Endothelial cell of hepatic sinusoid (primary cell): ENCODE measurements at regions not wholly inside any gene's neighbourhood (a gene's known extent, or its start where the extent isn't known, plus 50 kb on each side); places are given as distances from the start of the nearest gene placed in this dataset.

ENCODE experiments used
- in situ Hi-C: cut with HindIII; loops from 2 replicates; pipeline ENCODE4 v1.10.0; 2017; ENCODE audit warnings: low sequenced_read_pairs

DNA sequence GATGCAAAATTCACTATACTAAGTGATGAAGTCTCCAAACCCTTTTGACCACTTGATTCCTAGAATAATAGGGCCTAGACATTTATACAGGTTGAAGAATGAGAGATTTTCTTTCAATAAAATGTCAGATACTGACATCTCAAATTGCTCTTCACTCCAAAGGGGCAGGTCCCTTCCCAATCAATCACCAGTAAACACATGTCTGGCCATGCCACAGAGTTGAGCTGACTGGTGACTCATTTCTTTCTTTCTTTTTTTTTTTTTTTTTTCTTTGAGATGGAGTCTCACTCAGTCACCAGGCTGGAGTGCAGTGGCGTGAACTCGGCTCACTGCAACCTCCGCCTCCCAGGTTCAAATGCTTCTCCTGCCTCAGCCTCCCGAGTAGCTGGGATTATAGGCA, 388.6 kb upstream of the BTBD3 start:
- in situ Hi-C loops = no loop called here

GRCh38 chr20:11537032-11537431, 380.7 kb upstream of the BTBD3 start:
- in situ Hi-C loops = no loop called here

GRCh38 chr20:11539450-11539849, 378.2 kb upstream of the BTBD3 start:
- in situ Hi-C loops = no loop called here

GRCh38 chr20:11540558-11540957, 377.1 kb upstream of the BTBD3 start:
- in situ Hi-C loops = no loop called here

- in situ Hi-C loops = no loop called here
Observed at GRCh38 chr20:11542645-11543044, 375.0 kb upstream of the BTBD3 start.

DNA sequence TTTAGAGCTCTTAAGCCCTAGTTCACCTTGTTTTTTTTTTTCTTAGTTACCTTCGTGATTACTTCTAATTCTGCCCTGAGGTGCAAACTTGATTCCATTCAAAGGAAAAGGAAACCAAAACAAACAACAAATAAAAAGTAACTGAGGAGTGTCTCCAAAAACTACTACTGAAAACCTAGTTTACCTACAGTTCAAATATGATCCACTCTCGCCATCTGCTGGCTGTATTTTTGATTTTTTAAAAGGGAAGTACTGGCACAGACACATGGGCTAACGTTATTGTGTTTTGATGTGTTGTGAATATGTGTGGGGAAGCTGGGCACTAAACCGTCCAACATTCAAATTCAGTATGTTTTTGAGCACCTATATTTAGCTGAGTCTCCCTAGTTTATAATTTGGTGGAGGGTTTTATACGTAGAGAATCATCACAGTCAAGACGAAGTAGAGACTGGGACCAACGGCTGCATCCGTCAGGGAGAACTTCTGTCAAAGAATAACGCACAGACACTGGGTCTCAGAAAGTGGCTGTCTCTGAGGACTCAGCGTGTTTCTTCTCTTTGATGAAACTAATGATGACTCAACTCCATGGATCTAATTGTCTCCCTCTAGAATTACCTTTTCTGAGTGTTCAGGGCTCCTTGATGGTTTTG, 373.5 kb upstream of the BTBD3 start:
- in situ Hi-C loops = no loop called here

DNA sequence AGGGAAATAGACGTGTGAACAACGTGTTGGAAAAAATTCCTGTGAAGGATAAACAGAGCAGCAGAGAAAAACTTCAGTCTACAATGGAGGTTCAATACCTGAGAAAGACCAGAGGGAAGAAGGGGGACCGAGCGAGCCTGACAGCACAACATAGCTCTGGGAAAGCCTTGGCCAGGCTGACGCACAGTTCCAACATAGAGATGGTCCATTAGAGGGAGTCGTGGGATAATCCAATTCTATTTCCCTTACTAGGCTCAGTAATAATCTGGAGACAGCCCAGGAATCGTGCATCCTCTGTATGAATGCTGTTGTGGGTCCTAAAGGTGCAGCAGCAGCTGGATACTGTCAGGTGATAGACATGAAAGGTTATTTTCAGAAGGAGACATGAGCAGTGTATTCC, 370.8 kb upstream of the BTBD3 start:
- in situ Hi-C loops = no loop called here

GRCh38 chr20:11549172-11550103, 368.3 kb upstream of the BTBD3 start:
- in situ Hi-C loops = no loop called here

DNA sequence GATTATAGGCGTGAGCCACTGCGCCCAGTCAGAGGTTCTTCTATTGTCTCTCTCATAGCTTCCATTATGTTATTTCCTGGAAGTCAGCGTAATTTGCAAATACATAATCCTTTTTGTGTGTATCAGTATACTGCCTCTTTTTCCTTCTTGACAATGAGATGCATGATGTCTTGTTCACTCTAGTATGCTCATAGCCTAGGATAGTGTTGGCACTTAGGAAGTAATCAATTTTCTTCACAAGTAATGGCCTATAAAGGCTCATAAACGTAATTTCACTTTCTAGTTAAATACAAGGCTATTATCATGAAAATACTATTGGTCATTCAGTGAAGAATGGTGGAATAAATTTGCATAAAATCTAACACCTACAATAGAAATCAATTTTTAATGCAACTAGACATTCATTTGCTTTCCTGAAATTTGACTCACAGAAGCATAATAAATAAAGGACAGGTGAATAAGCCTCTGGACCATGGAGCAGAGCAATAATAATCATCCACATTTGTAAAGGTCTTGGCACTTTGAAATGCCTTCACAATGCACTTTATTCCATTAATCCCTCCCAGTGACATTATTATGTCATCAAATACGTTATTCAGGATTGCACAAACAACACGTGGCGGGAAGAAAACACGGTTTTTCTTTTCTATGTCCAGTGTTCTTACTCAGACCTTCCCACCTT, 366.9 kb upstream of the BTBD3 start:
- in situ Hi-C loops = no loop called here

DNA sequence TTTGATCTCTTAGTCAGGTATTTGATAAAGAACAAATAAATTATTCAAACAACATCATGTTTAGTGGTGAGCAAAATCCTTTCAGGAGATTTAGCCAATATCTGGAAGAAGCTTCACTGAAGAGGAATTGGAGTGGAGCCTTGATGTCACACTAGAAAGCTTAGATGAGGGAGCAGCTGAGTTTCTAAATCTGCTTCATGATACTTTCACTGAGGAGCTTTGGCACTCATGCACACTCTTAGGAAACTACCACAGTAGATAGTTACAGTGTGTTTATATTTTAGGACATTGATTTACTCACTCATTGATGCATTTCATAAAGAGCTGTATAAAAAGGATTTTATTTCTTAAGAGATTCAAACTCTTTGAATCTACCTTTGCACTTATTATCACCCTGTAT, 366.2 kb upstream of the BTBD3 start:
- in situ Hi-C loops = no loop called here

GRCh38 chr20:11553603-11554002, 364.1 kb upstream of the BTBD3 start:
- in situ Hi-C loops = no loop called here

DNA sequence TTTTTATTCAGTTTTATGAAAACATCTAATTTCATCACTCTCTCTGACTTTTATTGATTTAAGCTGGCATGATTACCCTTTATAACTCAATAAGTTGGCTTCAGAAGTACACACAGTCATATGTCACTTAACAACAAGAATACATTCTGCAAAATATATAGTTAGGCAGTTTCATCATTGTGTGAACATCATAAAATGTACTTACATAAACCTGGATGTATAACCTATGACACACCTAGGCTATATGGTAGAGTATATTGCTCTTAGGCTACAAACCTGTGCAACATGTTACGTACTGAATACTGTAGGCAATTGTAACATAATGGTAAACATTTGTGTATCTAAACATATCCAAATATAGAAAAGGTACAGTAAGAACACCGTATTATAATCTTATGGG, 362.2 kb upstream of the BTBD3 start:
- in situ Hi-C loops = no loop called here

DNA sequence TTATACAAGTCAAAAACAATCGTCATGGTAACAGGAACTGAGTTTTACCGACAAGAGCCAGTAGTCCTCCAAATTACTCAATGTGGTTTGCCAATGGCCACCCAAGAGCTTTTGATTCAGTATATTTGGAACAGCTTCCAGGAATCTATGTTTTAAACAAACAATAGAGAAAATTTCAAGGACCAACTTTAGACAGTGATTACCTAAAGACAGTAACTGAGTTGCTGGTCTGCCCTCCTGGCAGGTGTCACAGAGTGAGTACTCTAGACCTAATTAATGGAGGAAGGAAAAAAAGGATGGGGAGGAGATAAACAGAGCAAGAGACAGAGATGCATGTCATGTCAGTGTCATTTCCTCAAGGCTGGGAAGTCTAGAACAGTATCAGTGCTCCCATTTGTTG, 361.3 kb upstream of the BTBD3 start:
- in situ Hi-C loops = no loop called here

DNA sequence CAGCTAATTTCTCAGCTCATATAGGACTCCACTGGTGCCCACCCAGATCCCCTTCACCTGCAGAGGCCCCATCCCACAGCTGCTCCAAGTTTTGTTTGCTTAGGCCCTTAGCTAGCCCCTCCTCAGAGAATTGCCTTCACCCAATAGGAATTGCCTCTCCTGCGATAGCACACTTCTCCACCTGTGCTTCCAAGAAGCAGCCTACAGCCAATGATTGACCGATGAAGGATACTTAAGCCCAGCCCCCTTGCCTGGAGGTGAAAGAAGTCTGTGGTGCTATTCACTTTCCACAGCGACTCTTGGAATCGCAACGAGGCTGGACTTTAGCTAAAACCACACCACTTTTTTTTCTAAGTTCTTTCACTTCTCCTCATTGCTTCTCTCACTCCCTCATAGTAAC, 353.2 kb upstream of the BTBD3 start:
- in situ Hi-C loops = no loop called here

DNA sequence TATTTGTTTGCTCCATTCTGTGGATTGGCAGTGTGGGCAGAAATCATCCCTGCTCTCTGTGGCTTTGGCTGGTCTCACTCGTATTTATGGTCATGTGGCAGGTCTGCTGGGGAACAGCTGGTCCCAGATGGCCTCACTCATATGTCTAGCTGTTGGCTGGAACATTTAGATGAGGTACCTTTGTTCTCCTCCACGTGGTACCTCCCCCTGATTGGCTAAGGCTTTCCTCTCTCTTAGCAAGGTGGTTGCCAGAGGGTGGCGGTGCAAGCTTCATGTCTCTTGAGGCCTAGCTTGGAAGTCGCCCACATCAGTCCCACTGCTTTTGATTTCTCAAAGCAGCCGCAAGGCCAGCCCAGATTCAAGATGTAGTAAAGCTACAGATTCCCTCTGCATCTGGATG, 348.5 kb upstream of the BTBD3 start:
- in situ Hi-C loops = no loop called here

GRCh38 chr20:11573507-11573906, 344.2 kb upstream of the BTBD3 start:
- in situ Hi-C loops = no loop called here

- in situ Hi-C loops = no loop called here
Observed at GRCh38 chr20:11581271-11581670, 336.4 kb upstream of the BTBD3 start.

- in situ Hi-C loops = no loop called here
Observed at GRCh38 chr20:11582060-11582459, 335.6 kb upstream of the BTBD3 start.

DNA sequence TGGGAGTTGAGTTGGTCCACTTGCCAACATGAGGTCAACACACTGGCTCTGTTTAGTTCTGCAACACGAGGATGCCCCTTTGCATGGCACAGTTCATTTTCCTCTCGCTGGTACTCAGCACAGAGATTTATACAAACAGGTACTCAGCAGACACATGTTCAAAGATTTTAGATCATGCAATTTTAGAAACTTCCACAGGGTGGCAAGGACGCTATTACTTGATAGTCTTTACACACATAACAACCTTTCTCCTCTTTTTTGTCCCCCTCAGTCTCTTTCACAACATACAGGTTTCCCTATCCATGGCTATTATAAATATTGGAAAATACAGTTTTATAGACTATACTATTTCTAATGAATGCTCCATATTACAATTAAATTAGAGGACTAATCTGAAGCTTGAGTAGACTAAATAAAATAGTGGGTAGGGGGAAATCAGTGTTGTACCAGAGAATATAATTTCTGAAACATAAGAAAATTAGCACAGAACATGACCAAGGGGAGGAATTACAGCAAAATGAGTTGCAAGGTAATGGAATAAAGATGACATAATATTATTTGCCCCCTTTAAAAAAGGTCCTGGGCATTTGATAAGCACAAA, 331.8 kb upstream of the BTBD3 start:
- in situ Hi-C loops = no loop called here

DNA sequence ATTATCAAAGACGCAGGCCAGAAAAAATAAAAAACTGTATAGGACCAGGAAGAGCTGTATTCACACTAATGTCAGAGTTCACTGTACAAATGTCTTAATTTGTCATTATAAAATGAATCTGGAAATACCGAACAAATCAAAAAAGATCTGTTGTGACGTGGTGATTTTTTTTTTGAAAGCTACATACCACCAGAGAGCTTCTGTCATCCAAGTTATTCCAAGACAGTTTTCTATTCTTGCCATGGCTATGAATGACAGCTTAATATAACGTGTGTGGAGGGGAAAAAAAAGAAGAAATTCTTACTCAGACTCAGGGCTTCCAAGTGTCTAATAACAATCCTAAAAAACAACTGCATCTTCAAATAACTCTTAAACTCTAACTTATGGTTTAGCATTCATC, 328.8 kb upstream of the BTBD3 start:
- in situ Hi-C loops = no loop called here

DNA sequence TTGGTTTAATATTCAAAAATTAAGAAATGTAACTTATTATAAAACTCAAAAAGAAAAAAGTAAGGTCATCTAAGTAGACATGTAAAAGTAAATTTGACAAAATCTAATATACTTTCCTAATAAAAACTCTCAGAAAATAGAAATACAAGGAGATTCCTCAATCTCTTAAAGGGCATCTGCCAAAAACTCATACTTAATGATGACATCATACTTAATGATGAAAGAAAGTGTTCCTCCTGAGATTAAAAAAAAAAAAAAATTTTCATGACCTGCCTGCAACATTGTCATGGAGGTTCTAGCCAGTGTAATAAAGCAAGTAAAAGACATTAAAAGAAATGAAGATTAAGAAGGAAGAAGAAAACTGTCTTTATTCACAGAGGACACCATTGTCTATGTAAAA, 325.7 kb upstream of the BTBD3 start:
- in situ Hi-C loops = no loop called here
